GM12874 (cell line): ENCODE measurements at regions not wholly inside any gene's neighbourhood (a gene's known extent, or its start where the extent isn't known, plus 50 kb on each side); places are given as distances from the start of the nearest gene placed in this dataset.

Source experiments
- CTCF ChIP-seq: IDR thresholded peaks from 2 replicates; pipeline ENCODE4 v1.5.1; 2011; ENCODE audit warnings: low read depth, mild to moderate bottlenecking, control low read depth, low read length, moderate library complexity; ENCODE audit not compliant: insufficient read depth

- no peak for TF ChIP-seq CTCF
Observed at GRCh38 chr12:98439471-98439951, 75.9 kb upstream of the TMPO start.

DNA sequence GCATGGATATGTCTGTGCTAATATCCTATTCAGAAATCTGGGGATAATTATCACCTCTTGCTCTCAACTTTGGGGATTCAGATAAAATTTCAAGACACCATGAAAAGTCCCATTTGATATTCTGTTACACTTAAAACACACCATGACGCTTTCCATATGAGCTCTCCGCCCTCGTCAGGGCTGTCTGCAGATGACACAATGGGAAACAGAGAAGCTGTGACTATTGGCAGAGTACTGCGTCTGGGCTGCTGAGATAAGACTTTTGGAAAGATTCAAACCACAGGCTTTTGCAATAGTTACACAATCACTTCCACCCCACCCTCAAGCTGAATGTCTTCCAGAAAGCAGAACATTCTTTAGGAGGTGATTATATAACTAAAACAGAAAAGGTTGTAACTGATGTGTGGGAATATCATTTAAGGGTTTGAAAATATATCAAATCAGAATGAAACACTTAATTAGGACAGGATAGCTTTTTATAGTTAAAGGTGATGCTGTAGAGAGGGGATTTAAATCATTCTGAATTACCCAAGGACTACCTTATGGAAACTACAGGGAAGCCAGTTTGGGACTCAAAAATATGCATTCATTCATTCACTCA lies 75.3 kb upstream of the TMPO start:
- TF ChIP-seq CTCF, result no peak

- TF ChIP-seq CTCF, result no peak
Observed at GRCh38 chr12:98446060-98446459, 69.3 kb upstream of the TMPO start.

GRCh38 chr12:98446682-98447081 lies 68.7 kb upstream of the TMPO start:
- no peak for TF ChIP-seq CTCF

DNA sequence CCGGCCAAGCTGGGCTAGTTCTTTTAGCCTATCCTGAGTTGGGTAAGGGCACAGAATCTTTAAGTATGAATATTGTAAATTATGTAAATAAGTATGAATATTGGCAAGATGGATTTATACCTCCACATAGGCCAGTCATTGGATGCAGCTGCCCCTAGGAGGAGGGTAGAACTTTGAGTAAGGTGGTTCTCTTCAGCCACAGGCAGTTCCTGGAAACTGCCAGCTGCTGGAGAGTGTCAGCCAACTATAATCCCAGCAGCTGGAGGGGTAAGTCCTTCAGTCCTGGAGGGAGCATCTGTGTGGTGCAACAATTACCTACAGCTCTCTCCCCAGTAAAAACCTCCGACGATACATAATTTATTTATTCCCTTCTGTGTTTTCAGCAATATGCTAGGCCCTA lies 65.8 kb upstream of the TMPO start:
- no peak for TF ChIP-seq CTCF

DNA sequence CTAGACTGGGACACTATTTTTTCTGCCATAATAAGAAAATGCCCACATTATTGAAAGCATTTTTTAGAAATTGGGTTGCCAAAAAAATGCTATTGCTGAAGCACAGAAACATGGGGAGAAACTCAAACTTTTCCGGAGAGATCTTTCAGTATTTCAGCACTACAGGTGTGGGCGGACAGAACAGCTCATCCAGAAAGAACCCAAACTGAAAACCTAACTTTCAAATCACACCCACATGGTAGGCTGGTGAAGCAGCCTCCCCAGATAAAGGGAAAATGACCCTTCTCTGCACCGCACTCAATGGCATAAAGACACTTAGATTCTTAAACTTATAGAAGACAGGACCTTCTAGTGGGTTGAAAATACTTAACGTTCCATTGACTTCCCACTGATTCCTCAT lies 62.3 kb upstream of the TMPO start:
- TF ChIP-seq CTCF, result no peak

GRCh38 chr12:98453492-98453891 lies 61.9 kb upstream of the TMPO start:
- no peak for TF ChIP-seq CTCF
